ENCODE measurements at regions not wholly inside any gene's neighbourhood (a gene's known extent, or its start where the extent isn't known, plus 50 kb on each side); places are given as distances from the start of the nearest gene placed in this dataset.

- TF ChIP-seq FOXM1 (IDR thresholded peaks at IDR 0.05; ENCODE audit: borderline replicate concordance) (no peak), FOXK2 (IDR thresholded peaks at IDR 0.05) (no peak), ZNF384 (IDR thresholded peaks at IDR 0.05) (no peak), TARDBP (IDR thresholded peaks at IDR 0.05) (no peak), ARNT (IDR thresholded peaks at IDR 0.05) (no peak)
Measured at GRCh38 chr21:34284666-34285065, 79.1 kb upstream of the KCNE2 start.
